D721Med (cell line): ENCODE measurements at regions not wholly inside any gene's neighbourhood (a gene's known extent, or its start where the extent isn't known, plus 50 kb on each side); places are given as distances from the start of the nearest gene placed in this dataset.

Source experiments
- DNase-seq: peaks from one replicate; pipeline ENCODE4 v3.0.0; 2011; ENCODE audit warnings: low spot score; ENCODE audit not compliant: insufficient read length
- FAIRE-seq: peaks from 2 replicates; lab custom pipeline; 2011; peaks lifted over from hg19 to GRCh38; lab: Jason Lieb, UNC
- TF ChIP-seq, protein P1 (sequence below): IDR thresholded peaks from 2 replicates; pipeline ENCODE4 v1.5.1; 2012; ENCODE audit warnings: mild to moderate bottlenecking, control low read depth; ENCODE audit not compliant: insufficient read depth; ENCODE audit errors: missing control alignments

DNA sequence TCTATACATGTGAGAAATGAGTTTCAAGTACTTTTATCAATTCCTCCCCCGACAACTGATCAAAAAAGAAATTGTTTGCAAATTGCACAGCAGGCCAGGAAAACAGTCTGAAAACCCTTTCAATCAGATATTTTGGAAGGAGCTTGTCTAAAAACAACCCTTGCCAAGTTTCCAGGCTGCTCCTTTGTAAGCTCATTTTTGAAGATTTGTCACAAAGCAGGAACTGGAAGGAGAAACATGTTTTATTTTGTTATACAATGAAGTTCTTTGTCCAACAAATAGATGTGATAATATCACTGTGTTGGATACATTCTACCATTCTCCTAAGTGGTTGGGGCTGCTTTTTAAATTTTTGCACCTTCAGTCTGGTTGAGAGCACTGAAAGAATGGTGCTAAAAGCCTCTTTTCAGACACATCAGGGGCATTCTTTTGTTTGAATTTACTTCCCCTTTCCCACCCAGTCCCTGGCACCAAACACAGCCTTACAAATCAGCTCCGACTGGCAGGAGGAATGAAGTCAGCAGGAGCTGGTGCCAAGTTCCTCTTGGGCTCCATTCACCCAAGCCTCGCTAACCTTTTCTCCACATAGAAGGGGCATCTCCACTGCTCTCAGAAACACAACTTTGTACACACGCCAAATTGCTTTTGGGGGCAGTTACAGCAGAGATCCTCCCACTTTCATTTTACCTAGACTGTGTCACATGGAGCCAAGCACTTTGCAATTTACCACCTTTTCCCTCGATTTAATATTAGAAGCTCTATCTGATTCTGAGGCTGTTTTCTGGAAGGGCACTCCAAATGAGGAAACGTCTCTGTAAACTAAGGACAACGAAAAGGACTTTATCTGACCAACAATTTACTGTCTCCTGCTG lies 88.0 kb downstream of the C1D start:
- no peak for FAIRE-seq
- TF ChIP-seq, protein P1, sequence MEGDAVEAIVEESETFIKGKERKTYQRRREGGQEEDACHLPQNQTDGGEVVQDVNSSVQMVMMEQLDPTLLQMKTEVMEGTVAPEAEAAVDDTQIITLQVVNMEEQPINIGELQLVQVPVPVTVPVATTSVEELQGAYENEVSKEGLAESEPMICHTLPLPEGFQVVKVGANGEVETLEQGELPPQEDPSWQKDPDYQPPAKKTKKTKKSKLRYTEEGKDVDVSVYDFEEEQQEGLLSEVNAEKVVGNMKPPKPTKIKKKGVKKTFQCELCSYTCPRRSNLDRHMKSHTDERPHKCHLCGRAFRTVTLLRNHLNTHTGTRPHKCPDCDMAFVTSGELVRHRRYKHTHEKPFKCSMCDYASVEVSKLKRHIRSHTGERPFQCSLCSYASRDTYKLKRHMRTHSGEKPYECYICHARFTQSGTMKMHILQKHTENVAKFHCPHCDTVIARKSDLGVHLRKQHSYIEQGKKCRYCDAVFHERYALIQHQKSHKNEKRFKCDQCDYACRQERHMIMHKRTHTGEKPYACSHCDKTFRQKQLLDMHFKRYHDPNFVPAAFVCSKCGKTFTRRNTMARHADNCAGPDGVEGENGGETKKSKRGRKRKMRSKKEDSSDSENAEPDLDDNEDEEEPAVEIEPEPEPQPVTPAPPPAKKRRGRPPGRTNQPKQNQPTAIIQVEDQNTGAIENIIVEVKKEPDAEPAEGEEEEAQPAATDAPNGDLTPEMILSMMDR, result no peak
- DNase-seq, result no peak

DNA sequence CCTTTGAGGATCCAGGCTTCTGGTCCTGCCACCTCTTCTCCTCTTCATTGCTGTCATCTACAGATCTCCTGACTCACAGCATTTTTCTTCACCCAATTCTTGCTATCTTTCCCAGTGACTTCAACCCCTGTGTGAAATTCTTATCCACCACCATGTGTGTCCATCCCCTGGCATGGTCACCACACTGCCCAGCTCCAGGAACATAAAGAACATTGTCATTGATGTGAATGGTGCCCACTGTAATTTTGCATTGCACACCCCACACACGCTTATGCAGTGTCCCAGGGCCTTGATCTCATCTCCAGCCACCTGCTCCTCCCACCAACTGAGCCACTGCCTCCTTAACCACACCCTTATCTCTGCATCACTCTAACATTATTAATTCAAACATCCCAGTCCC lies 85.3 kb downstream of the C1D start:
- no peak for FAIRE-seq
- TF ChIP-seq, protein P1, result no peak
- DNase-seq, result no peak

DNA sequence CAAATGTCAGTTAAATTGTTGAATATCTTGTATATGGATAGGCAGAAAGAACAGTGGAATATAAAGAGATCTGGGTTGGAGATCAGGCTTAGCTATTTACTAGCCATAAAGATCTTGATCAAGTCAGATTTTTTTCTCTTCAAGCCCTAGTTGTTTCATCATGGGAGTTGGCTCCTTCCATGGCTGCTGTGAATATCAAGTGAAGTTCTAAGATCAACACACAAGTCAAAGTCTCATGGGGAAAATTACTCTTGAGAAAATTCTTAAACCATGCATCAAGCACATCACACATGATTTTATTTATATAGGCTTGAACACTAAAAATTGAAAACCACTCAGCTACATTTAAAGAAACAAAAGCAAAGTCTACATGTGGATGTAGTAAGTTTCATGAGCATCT lies 79.8 kb downstream of the C1D start:
- no peak for FAIRE-seq
- TF ChIP-seq, protein P1, result no peak
- no peak for DNase-seq

DNA sequence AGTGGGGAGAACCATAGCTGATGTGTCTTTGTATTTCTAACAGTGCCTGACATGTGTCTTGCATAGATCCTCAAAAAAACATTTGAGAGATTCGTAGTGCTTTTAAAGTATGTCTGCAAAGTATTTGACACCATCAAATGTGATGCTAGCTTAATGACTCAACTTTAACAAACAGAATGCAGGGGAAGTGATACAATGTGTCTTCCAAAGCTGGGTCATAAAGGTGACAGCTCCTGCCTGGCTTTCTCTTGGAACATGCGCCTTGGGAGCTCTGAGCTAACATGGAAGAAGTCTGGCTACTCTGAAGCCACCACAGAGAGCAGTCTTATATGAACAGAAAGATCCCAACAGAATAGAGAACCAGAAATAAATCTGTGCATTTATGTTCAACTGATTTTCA lies 78.2 kb downstream of the C1D start:
- DNase-seq (no peak), FAIRE-seq (no peak)
- TF ChIP-seq, protein P1, result no peak

DNA sequence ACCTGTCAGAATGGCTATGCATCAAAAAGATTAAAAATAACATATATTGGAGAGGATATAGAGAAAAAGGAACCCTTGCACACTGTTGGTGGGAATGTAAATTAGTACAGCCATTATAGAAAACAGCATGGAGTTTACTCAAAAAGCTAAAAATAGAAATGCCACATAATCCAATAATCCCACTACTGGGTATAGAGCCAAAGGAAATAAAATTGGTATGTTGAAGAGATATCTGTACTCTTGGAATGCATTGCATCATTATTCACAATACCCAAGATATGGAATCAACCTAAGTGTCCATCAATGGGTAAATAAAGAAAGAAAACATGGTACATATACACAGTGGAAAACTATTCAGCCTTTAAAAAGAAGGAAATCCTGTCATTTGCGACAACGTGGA lies 77.2 kb downstream of the C1D start:
- FAIRE-seq (no peak), DNase-seq (no peak)
- TF ChIP-seq, protein P1, result no peak

DNA sequence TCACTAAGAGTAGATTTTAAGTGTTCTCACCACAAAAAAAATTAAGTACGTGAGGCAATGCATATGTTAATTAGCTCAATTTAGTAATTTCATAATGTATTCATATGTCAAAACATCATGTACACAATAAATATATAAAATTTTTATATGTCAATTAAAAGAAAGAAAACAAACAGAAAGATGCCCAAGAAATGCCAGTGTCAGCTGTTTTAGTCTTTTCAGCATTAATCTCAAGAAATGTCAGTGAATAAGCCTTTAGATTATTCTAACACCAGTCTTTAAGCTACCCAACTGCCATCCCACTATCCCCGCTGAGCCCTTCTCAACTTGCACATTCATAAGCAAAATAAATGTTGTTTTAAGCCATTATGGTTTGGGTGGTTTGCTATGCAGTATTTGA lies 76.5 kb downstream of the C1D start:
- DNase-seq (no peak), FAIRE-seq (no peak)
- TF ChIP-seq, protein P1, result no peak
